Choroid plexus epithelial cell (primary cell): ENCODE measurements at regions not wholly inside any gene's neighbourhood (a gene's known extent, or its start where the extent isn't known, plus 50 kb on each side); places are given as distances from the start of the nearest gene placed in this dataset.

Experiments
- DNase-seq: peaks from one replicate; pipeline ENCODE4 v3.0.0-alpha.2; 2010; ENCODE audit warnings: low read depth
- H3K4me3 ChIP-seq: 2 replicates; pipeline ENCODE4 v1.5.1; 2011; ENCODE audit warnings: low read depth, mild to moderate bottlenecking, control low read depth, low read length, moderate library complexity
- CTCF ChIP-seq: conservative IDR thresholded peaks from 2 replicates; pipeline ENCODE4 v1.5.1; 2011; ENCODE audit warnings: low read depth, mild to moderate bottlenecking, control low read depth, inconsistent platforms, low read length, moderate library complexity

- no peak overlapping the region for H3K4me3 ChIP-seq
- peak; percentile 97 for DNase-seq
- no peak for TF ChIP-seq CTCF
Observed at GRCh38 chr2:196399722-196400691, 228.6 kb upstream of the STK17B start.

- DNase-seq = peak; percentile 49
Observed at GRCh38 chr2:196403471-196403870, 232.1 kb upstream of the STK17B start.

GRCh38 chr2:196404276-196404675 is 232.9 kb upstream of the STK17B start:
- DNase-seq = peak; percentile 17
- no peak overlapping the region for H3K4me3 ChIP-seq
- no peak for TF ChIP-seq CTCF

More at GRCh38 chr2:196403471-196403870, 232.1 kb upstream of the STK17B start:
- no peak for TF ChIP-seq CTCF
- no peak overlapping the region for H3K4me3 ChIP-seq

GRCh38 chr2:196407675-196408264 is 231.7 kb upstream of the CCDC150 start:
- TF ChIP-seq CTCF = no peak
- DNase-seq = no peak

GRCh38 chr2:196409376-196409775 is 230.1 kb upstream of the CCDC150 start:
- DNase-seq = no peak
- TF ChIP-seq CTCF = no peak
- H3K4me3 ChIP-seq = no peak overlapping the region

More at GRCh38 chr2:196407675-196408264, 231.7 kb upstream of the CCDC150 start:
- H3K4me3 ChIP-seq = no peak overlapping the region

- DNase-seq = no peak
- TF ChIP-seq CTCF = no peak
Observed at GRCh38 chr2:196410008-196410407, 229.5 kb upstream of the CCDC150 start.

GRCh38 chr2:196413821-196414274 is 225.7 kb upstream of the CCDC150 start:
- peak; percentile 27 for DNase-seq
- no peak overlapping the region for H3K4me3 ChIP-seq
- no peak for TF ChIP-seq CTCF

More at GRCh38 chr2:196410008-196410407, 229.5 kb upstream of the CCDC150 start:
- H3K4me3 ChIP-seq = no peak overlapping the region
